GM18505 (cell line): ENCODE measurements at regions not wholly inside any gene's neighbourhood (a gene's known extent, or its start where the extent isn't known, plus 50 kb on each side); places are given as distances from the start of the nearest gene placed in this dataset.
"Not testable (repeated sequence)": the region's sequence is repeated elsewhere in the genome, so short reads cannot be mapped to it uniquely, and the experiment has no call there.

Experiments
- ATAC-seq: cut with Tn5 transposase; IDR thresholded peaks from one replicate; pipeline ENCODE4 v1.9.1; 2021; ENCODE audit not compliant: unreplicated experiment
- POLR2A ChIP-seq: IDR thresholded peaks from 4 replicates; pipeline ENCODE4 v1.6.1; 2011; ENCODE audit warnings: borderline replicate concordance; ENCODE audit not compliant: insufficient read depth, insufficient read length; ENCODE audit errors: extremely low read depth

GRCh38 chr2:9720352-9721093 lies 89.7 kb upstream of the YWHAQ start:
- TF ChIP-seq POLR2A: no peak
- no peak for ATAC-seq

- TF ChIP-seq POLR2A: no peak
- no peak for ATAC-seq
These were observed 90.5 kb upstream of the YWHAQ start for GRCh38 chr2:9721344-9721743.

GRCh38 chr2:9722451-9722850 lies 91.7 kb upstream of the YWHAQ start:
- no peak for TF ChIP-seq POLR2A
- no peak for ATAC-seq

GRCh38 chr2:9724565-9724964 lies 93.8 kb upstream of the YWHAQ start:
- ATAC-seq: no peak

GRCh38 chr2:9725106-9725505 lies 94.3 kb upstream of the YWHAQ start:
- no peak for ATAC-seq
- TF ChIP-seq POLR2A: no peak

More at GRCh38 chr2:9724565-9724964, 93.8 kb upstream of the YWHAQ start:
- no peak for TF ChIP-seq POLR2A

- not testable (repeated sequence) for ATAC-seq
These were observed 95.2 kb upstream of the YWHAQ start for GRCh38 chr2:9726016-9726415.

- not testable (repeated sequence) for ATAC-seq
These were observed 99.7 kb upstream of the YWHAQ start for GRCh38 chr2:9730523-9730922.

- ATAC-seq: no peak
These were observed 102.0 kb upstream of the YWHAQ start for GRCh38 chr2:9732824-9733223.

GRCh38 chr2:9734308-9734707 lies 103.5 kb upstream of the YWHAQ start:
- ATAC-seq: no peak
- TF ChIP-seq POLR2A: no peak

More at GRCh38 chr2:9732824-9733223, 102.0 kb upstream of the YWHAQ start:
- TF ChIP-seq POLR2A: no peak

- TF ChIP-seq POLR2A: no peak
- no peak for ATAC-seq
These were observed 104.5 kb upstream of the YWHAQ start for GRCh38 chr2:9735335-9735734.

GRCh38 chr2:9736021-9736420 lies 105.2 kb upstream of the YWHAQ start:
- no peak for ATAC-seq
- TF ChIP-seq POLR2A: no peak

GRCh38 chr2:9737053-9737875 lies 106.0 kb upstream of the TAF1B start:
- TF ChIP-seq POLR2A: no peak
- ATAC-seq: no peak

GRCh38 chr2:9738062-9738461 lies 105.2 kb upstream of the TAF1B start:
- no peak for TF ChIP-seq POLR2A
- no peak for ATAC-seq
